Effector CD8-positive, alpha-beta T cell (primary cell): ENCODE measurements at regions not wholly inside any gene's neighbourhood (a gene's known extent, or its start where the extent isn't known, plus 50 kb on each side); places are given as distances from the start of the nearest gene placed in this dataset.
"Not testable (repeated sequence)": the region's sequence is repeated elsewhere in the genome, so short reads cannot be mapped to it uniquely, and the experiment has no call there.

Source experiments
- DNase-seq: peaks from one replicate; lab custom pipeline; 2025; lab: John Stamatoyannopoulos, UW

DNA sequence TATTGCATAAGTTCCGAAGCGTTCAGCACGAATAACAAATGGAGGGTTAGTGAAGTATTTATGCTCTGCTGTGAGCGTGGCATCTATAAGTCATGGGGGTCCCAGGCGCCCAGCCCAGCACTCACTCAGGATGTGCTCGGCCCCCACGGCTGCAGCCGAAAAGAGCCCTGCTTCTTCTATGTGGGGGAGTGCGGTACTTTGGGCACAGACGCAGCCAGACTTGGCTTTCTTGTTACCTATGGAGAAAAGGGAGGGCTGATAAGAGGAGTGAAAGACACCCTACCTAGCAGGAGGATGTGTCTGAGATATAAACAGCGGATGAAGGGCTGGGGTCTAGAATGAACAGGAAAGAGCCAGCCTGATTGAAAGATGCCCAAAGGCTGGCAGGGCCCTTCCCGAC is 51.4 kb downstream of the MRPL36 start:
- DNase-seq = no peak

DNA sequence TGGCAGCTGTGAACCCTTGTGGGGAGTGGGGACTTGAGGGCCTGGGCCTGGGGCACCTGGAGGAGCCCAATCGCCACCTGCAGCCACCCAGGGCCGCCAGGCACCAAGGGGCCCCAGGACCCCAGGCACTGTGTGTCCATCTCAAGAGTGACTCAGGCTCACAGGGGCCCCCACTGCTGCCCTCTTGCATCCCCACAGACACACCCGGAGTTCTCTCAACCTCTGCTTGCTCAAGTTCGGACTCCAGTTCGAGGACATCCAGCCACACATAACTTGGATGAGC is 51.9 kb downstream of the MRPL36 start:
- no peak for DNase-seq

DNA sequence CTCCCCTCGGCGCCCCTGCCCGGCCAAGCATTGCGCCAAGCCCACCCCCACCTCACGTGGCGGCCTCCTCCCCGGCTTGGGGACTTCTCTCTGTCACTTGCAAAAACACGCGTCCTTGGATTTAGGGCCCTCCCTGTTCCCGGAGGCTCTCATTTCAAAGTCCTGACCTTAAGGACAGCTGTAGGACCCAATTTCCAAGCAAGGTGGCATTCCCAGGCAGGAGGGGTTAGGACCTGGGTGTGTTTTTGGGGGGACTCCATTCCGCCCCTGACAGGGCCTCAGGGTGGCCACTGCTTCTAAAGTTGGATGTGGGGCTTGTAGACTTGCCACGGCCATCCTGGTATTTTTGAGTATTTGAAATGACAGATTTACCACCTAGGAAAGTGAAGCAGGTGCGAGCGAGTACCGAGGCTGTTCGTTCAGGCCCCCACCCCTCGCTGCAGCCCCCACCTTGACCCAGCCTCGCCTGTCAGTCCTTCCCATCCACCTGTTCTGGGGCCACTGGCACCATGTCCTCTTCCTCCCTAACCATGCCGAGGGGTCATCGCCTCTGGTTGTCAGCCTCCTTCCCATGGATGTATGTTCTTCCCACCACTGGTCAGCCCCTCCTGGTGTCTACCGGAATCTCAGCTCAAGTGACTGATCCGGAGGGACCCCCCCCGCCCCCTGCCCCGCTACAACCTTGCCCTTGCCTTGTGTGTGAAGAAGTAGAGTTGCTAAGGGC is 52.4 kb downstream of the MRPL36 start:
- no peak for DNase-seq

DNA sequence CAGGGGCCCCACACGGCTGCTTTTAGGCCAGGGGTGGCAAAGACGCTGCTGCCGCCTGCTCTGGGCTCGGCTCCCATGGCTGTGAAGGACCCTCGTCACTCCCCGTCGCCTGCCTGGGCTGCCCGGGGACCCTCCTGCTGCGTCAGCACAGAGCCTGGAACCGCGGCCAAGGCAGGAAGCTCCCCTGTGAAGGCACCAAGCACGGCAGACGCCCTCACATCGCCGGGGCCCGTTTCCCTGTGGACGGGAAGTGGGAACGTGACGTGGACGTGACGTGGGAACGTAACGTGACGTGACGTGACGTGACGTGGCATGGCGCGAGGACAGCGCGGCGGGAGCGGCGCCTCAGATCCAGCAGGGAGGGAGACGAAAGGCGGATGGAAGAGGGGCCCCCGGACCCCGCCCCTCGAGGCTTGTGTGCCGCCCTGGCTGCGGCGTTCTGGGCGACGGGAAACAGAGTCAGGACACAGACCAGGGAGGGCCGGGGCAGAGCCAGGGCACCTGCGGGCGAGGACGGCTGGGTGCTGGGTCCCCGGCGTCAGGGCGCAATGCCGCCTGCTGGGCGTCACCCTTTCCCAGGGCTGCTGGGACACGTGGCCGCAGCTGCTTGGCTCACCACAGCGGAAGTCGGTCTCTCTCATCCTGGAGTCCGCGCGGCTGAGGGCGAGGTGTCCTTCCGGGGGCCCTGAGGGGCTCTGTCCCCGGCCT is 53.1 kb downstream of the MRPL36 start:
- DNase-seq = no peak

DNA sequence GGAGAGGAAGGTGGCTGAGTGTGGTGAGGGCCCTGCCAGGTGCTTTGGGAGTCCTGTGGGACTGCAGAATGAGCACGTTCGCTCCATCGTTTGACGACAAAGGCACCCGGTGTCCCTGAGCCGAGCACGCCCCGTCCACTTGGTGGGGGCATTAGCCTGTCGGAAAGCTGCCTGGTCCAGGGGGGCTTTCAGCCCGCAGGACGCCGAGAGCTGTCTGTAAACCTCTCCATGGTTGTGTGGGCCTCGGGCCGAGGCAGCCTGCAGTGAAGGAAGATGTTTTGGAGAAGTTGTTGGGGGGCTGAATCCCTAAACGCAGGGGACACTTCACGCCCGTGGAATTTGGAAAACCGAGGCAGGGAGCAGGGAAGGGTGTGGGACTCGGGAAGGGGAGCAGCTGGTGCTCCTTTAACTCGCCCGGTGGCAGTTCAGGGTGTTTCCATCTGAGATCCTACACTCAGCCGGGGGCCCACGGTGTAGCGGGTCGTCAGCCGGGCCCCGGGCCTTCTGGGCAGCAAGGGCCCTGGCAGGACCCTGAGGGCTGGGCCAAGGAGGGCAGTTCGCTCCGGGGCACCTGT is 53.8 kb downstream of the MRPL36 start:
- no peak for DNase-seq

DNA sequence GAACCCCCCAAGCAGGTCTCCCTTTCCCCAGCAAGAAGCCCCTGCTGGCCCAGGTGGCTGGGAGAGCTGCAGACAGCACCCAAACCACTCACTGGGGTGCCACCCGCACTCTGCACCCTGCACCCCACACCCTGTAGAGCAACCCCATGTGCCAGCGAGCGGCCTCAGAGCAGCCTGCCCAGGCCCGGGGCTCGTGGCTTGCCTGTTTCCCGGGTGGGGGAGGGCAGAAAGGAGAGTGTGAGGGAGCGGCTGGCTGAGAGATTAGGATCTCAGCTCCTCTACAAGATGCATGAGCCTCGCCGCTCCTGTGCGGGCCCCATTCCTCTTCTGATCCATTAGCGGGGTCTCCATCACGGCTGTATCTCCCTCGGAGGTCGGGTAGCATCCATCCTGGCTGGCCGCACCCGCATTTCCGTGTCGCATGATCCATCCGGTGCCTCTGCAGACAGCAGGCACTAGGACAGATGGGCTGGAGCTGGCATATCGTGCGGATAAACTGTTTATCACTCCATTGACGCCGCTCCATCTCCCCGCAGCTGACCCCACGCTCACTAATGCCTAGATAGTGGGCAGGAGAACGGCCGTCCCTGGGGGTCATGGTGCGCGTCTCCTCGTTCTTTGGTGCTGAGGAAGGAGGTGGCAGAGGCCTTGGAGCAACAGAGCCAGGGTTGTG is 54.4 kb downstream of the MRPL36 start:
- no peak for DNase-seq

DNA sequence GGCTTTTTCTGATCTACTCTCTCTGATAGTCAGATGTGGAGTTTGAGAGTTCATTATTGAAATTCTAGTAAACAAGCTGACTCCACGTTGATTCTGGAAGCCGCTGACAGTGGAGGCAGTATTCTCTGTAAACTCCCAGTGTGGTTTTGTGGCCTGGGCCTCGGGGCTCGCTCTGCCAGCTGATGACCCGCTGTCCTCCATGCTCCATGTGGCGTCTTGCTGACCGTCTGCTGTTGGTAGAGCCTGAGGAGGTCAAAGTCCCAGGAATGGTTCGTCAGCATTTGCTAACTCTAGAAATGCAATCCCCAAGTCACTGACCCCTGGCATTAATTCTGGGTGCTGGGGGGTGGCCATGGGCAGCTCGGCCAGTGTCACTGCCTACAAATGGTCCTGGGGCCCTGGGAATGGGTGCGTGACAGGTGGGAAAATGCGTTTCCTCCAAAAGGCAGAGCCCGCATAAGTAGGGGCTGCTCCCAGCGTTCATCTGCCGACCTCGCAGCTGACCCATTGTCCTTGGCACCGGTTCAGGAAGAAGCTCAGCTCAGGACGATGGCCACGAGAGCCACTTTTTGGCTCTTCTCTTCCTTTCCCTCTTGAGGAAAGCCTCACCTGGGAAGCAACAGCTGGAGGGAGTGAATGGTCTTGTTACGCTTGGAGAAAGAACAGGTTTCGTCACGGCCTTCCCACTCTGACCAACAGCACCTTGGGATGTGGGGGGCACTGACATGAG is 55.1 kb downstream of the MRPL36 start:
- no peak for DNase-seq

DNA sequence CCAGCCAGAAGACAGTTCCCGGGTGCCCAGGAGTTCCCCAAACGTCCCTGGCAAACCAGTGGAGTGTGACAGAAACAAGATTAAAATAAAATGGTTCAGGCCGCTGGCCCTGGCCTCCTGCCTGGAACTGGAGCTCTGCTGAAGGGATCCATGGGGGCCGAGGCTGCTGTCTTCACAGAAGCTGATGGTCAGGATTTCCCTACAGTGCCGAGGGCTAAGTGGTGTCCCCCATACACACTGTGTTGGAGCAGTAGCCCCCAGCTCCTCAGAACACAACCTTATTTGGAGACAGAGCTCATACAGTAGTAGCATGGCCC is 55.9 kb downstream of the MRPL36 start:
- no peak for DNase-seq

DNA sequence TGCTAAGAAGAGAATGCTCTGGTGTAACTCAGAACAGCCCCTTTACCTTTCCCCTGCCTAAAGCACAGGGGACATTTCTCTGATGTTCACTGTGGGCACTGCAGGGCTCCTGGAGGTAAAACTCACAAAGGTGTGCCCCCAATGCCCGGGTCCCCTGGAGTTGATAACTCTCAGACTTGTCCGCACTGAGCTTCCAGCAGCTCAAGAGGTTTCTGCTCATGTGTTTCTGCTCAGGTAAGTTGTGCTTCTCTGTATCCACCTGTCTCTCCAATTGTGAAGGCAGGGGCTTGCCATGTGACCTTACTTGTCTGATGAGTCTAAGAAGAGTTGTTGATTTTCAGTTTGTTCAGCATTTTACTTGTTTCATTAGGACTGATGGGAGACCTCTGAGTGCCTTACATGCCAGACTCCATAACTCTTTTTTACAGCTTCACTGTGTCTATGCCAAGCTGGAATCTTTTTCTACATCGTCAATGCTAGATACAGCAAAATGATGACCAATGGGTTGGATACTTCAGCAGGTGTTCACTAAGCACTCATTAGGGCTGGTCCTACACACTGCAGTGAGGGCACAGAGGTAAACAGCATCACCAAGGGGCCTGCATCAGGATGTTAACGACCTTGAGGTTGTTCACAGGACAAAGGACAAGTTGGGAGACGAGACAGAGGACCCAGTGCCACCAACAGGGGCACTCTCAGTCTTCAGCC is 56.4 kb downstream of the MRPL36 start:
- DNase-seq = no peak

DNA sequence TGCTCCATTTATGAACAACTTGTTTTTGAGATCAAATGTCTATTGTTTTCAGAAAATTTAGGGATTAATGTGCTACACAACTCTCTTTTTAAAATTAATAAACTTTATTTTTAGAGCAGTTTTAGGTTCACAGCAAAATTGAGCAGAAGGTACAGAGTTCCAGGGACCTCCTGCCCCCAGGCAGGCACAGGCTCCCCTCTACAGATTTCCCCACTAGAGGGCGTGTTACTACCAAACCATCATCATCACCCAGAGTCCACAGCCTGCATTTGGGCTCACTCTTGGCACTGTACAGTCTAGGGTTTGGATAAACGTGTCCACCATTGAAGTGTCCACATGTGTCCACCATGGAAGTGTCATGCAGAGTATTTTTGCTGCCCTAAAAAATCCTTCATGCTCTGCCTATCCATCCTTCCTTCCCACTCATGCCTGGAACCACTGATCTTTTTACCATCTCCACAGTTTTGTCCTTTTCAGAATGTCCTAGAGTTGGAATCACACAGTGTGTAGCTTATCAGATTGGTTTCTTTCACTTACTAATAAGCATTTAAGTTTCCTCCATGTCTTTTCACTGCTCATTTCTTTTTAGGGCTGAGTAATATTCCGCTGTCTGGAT is 61.7 kb downstream of the MRPL36 start:
- no peak for DNase-seq

DNA sequence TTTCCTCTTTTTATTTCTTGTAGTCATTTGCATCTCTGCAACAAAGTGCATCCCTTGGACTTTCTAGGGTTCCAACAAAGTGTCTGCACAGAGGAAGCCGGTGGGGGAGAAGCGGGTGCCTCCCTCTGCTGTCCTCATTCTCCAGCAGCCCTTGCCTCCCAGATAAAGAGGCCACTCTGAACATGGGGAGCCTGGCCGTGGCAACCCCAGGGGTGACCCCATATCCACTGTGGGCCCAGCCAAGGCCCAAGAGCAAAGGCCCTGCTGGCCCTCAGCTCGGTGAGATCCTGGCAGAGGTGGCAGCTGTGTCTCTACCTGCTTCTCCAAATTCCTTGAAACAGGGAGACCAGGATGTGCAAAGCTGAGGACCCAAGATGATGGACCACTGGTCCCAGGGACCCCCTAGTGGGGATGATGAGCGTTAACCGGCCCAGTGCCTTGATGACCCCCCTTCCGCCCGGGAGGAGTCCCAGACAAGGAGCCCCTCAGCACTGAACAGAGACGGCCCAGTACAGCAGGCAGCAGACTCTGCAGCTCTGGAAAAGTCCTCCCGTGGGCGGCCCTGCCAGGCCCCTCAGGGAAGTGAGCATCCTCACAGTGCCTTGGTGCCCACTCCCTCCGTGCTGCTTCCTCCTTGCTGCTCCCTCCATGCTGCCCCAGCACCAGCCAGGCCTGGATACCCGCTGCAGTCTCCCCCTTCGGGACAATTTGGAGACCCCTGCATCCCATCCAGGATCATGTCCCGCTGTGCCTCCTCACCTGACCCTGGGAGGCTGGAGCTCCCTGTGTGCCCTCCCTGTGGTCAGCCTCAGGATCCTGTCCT is 62.5 kb downstream of the MRPL36 start:
- no peak for DNase-seq

DNA sequence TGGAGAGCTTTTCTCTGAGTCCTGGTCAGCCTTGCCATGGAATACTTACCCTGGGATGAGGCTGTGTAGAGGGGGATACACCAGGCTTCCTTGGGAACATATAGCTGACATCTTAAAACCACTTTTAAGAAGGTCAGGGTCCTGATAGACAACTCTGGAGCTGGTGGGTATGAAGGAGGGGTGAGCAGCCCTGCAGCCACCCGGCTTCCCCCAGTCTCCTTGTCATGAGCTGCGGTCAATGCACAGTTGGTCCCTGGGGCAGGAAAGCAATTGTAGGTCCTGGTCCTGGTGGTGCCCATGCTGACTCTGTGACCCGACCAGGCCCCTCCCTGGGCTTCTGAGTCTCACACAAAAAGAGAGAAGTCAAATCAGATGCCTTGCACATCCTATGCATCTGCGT is 63.6 kb downstream of the MRPL36 start:
- DNase-seq = no peak

DNA sequence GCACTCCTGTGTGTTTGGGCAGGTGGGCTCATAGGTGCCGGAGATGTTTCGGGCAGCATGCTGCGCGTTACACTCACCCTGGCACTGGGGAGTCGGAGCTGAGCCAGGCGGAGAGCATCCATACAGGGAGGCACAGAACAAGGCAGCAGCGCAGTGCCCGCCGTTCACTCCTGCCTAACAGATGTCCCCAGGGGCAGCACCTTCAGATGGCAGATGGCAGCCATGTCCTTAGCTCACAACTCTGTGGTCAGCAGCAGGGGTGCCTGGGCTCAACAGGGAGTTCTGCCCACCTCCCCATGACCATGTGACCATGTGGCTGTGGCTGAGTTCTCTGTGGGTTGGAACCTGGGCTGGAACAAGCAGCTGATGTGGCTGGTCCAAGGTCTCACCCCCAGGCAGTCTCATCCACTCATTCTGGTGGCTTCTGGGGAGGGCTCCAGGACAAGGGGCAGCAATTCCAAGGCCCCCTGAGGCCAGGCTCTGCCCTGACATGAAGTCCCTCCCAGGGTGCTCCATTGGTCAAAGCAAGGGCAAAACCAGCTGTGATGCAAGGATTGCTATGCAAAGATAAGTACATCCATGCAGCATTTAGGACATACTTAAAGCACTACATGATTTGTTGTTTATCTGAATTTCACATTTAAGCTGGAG is 64.2 kb downstream of the MRPL36 start:
- DNase-seq = no peak

DNA sequence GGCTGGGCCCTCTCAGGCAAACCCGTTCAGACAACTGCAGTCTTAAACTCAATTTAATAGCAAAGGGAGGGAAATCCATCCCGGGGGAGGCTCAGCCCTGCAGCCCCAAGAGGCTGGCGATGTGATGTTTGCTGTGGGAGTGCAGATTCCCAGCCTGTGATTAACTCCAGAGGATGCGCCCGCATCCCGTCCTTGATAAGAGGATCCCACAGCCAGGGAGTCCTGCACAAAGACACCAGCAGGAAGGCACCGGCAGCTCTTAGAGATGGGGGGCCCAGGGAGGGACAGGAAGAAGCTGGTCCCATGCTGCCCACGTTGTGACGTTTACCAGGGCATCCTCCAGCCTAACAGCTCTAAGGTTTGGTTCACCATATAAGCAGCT is 64.7 kb downstream of the MRPL36 start:
- no peak for DNase-seq

DNA sequence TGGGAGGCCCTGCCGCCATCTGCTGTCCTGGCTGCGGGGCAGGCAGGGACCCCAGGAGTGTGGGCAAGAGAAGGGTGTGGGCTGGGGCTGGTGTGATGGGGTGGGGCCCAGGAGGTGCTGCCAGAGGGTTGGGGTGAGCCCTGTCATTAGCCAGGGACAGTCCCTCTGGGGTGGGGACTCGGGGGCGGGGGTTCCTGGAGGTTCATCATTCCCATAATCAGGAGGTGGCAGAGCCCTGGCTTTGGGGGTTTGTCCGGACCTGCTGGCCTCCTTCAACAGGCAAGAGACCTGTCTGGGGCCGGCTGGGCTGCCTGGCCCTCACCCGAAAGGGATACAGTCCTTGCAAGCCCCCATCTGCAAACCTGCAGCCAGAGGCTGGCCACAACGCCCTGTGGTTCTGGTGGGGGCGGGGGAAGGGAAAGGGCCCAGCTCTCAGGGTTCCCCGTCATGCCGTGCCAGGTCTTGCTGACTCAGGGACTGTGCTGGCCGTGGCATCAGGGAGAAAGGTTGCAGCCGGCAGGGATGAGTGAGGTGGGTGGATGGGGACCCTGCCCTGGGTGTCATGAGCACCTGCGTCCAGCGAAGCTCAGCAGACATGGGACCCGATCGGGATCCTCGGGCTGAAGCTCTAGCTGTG is 65.2 kb downstream of the MRPL36 start:
- DNase-seq = no peak

DNA sequence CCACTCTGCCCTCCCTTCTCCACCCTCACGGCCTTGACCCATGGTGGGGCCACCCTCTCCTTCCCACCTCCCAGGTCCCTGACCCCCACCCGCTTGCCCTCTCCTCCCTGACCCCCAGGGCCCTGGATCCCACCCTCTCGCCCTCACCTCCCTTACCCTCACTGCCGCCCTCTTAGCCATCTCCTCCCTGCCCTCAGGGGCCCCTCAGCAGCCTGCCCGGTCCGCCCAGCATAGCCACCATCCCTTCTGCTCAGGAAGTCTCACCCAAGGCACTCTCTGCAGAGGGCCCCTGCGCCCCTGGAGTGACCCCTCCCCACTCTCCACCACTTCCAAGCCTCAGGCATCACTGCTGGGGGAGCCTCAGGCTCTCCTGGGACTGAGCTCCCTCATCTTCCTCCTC is 66.3 kb downstream of the MRPL36 start:
- no peak for DNase-seq

DNA sequence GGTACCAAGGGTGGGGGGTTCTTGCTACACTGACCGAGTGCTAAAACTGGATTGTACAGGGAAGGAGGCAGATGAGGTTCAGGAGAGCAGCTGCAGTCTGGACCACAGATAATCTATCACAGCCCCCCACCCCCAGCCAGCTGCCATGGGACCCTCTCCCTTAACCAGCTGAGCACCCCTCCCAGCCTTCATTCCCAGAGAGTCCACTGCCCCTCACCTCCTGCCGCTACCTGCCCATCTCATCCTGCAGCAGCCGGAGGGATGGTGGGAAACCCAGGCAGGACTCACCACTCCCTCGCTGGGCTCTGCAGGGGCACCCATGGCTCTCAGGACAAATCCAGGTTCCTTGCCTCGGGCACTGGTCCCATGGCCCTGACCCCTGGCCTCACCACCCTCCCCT is 66.7 kb downstream of the MRPL36 start:
- DNase-seq = no peak

DNA sequence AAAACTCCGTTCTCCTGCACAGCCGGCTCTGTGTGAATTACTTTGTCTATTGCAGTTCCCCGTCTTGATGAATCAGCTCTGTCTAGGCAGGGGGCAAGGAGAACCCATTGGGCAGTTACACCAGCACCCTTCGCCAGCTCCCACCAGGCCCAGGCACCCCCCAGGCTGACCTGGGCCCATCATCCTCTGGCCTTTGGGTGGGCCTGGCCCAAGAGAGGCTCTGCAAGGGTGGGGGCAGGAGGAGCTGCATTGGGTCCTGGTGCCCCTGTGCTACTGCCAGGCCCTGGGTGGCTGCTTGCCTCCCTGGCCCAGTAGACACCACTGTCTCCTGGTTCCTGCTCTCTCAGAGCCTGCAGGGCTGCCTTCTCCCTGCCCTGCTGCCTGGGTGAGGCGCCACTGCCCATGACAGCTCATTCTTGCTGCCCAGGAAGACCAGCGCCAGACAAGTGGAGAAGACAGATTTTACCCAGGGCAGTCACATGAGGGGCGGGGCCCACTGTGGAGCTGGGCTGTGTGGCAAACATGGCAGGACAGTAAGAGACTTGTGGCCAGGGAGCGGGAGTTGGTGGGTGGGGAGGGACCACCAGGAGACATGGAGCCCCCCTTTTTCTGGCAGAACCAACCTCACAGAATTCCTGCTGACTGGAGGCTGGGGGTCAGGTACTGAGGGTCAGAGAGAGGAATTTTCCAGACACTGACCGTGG is 67.2 kb downstream of the MRPL36 start:
- no peak for DNase-seq

DNA sequence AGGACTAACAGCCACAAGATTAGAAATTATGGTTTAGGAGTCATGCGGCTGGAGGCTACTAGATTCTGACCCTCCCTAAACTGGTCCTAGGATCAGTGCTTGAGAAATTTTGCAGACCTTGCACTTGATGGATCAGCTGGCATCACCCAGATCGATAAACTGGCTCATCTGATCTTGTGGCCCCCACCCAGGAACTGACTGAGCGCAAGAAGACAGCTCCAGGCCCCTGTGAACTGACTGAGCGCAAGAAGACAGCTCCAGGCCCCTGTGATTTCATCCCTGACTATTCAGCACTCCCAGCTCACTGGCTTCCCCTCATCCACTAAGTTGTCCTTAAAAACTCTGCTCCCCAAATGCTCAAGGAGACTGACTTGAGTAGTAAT is 67.8 kb downstream of the MRPL36 start:
- DNase-seq = not testable (repeated sequence)
